Mesendoderm (in vitro differentiated cells): ENCODE measurements at regions not wholly inside any gene's neighbourhood (a gene's known extent, or its start where the extent isn't known, plus 50 kb on each side); places are given as distances from the start of the nearest gene placed in this dataset.

Experiments used
- DNase-seq: peaks from one replicate; pipeline ENCODE4 v3.0.0; 2013
- H2AK5ac ChIP-seq: 2 replicates; pipeline ENCODE4 v1.6.1; 2013; ENCODE audit warnings: low read length, inconsistent platforms
- H2BK120ac ChIP-seq: 2 replicates; pipeline ENCODE4 v1.6.1; 2013; ENCODE audit warnings: low read depth, mild to moderate bottlenecking, low read length, moderate library complexity, mixed read lengths
- H2BK15ac ChIP-seq: replicated peaks from 2 replicates; pipeline ENCODE4 v1.6.1; 2013; ENCODE audit warnings: low read depth, mild to moderate bottlenecking, moderate library complexity
- H2BK5ac ChIP-seq: 2 replicates; pipeline ENCODE4 v1.6.1; 2013; ENCODE audit warnings: low read length, inconsistent platforms
- H3K18ac ChIP-seq: 2 replicates; pipeline ENCODE4 v1.6.1; 2013; ENCODE audit warnings: mild to moderate bottlenecking, low read length, mixed read lengths
- H3K23ac ChIP-seq: one replicate; pipeline ENCODE4 v1.6.1; 2013; ENCODE audit warnings: low read length
- H3K27ac ChIP-seq: 2 replicates; pipeline ENCODE4 v1.5.1; 2013; ENCODE audit warnings: low read depth, mild to moderate bottlenecking, inconsistent platforms, low read length, moderate library complexity
- H3K27me3 ChIP-seq: 2 replicates; pipeline ENCODE4 v1.6.1; 2013; ENCODE audit warnings: low read length, control low read depth, mild to moderate bottlenecking, inconsistent platforms; ENCODE audit not compliant: insufficient read depth, poor library complexity
- H3K36me3 ChIP-seq: 2 replicates; pipeline ENCODE4 v1.6.1; 2013; ENCODE audit warnings: low read length, inconsistent platforms; ENCODE audit not compliant: control insufficient read depth, insufficient read depth
- H3K4ac ChIP-seq: one replicate; pipeline ENCODE4 v1.6.1; 2013; ENCODE audit warnings: low read depth, mild to moderate bottlenecking, low read length, moderate library complexity
- H3K4me1 ChIP-seq: 2 replicates; pipeline ENCODE4 v1.6.1; 2013; ENCODE audit warnings: low read depth, low read length, inconsistent platforms; ENCODE audit not compliant: control insufficient read depth
- H3K4me2 ChIP-seq: 2 replicates; pipeline ENCODE4 v1.6.1; 2013; ENCODE audit warnings: low read length
- H3K4me3 ChIP-seq: 2 replicates; pipeline ENCODE4 v1.5.1; 2013; ENCODE audit warnings: mild to moderate bottlenecking, low read length
- H3K56ac ChIP-seq: one replicate; pipeline ENCODE4 v1.6.1; 2013; ENCODE audit warnings: low read length
- H3K79me1 ChIP-seq: 2 replicates; pipeline ENCODE4 v1.6.1; 2013; ENCODE audit warnings: low read length, inconsistent platforms
- H3K79me2 ChIP-seq: 2 replicates; pipeline ENCODE4 v1.6.1; 2013; ENCODE audit warnings: mild to moderate bottlenecking, low read length; ENCODE audit not compliant: control insufficient read depth, insufficient read depth
- H3K9ac ChIP-seq: 2 replicates; pipeline ENCODE4 v1.6.1; 2013; ENCODE audit warnings: low read length, inconsistent platforms
- H4K5ac ChIP-seq: one replicate; pipeline ENCODE4 v1.6.1; 2013; ENCODE audit warnings: low read length
- H4K8ac ChIP-seq: one replicate; pipeline ENCODE4 v1.6.1; 2013; ENCODE audit warnings: low read depth, mild to moderate bottlenecking, control low read depth, low read length, moderate library complexity
- WGBS: extraction: QIAGEN DNeasy Blood & Tissue Kit; methylation state at CpG from one replicate; pipeline ENCODE4 v1.1.7; 2013; ENCODE audit warnings: low lambda C conversion rate, missing lambda C conversion rate; ENCODE audit not compliant: insufficient coverage; ENCODE audit errors: extremely low coverage; 5-methylcytosine and 5-hydroxymethylcytosine counted together

GRCh38 chr7:96638669-96639068, 71.0 kb downstream of the SEM1 start:
- DNase-seq, result no peak
- Histone ChIP-seq H3K18ac (no peak overlapping the region), H2BK15ac (no peak overlapping the region), H3K36me3 (no peaks in the 10 kb centered on the region), H3K27ac (no peak overlapping the region), H3K56ac (no peak overlapping the region), H3K9ac (no peak overlapping the region), H3K27me3 (no peaks in the 10 kb centered on the region), H4K5ac (no peak overlapping the region), H3K23ac (no peak overlapping the region), H3K4me2 (no peak overlapping the region), H3K4ac (no peak overlapping the region), H3K79me1 (no peaks in the 10 kb centered on the region), H3K79me2 (no peaks in the 10 kb centered on the region), H3K4me3 (no peak overlapping the region), H2AK5ac (no peak overlapping the region), H2BK5ac (no peak overlapping the region), H2BK120ac (no peak overlapping the region), H4K8ac (no peak overlapping the region), H3K4me1 (no peaks in the 10 kb centered on the region)
- WGBS, result no CpG with 5 or more reads among the region's 1 CpG

GRCh38 chr7:96637522-96637921, 72.1 kb downstream of the SEM1 start:
- Histone ChIP-seq H3K4me2 (no peak overlapping the region), H4K8ac (no peak overlapping the region), H3K23ac (no peak overlapping the region), H2AK5ac (no peak overlapping the region), H3K79me1 (no peaks in the 10 kb centered on the region), H3K4ac (no peak overlapping the region), H3K79me2 (no peaks in the 10 kb centered on the region), H2BK5ac (no peak overlapping the region), H3K4me1 (no peaks in the 10 kb centered on the region), H3K9ac (no peak overlapping the region), H3K4me3 (no peak overlapping the region), H2BK15ac (no peak overlapping the region), H3K56ac (no peak overlapping the region), H3K27ac (no peak overlapping the region), H3K36me3 (no peaks in the 10 kb centered on the region), H2BK120ac (no peak overlapping the region), H4K5ac (no peak overlapping the region), H3K27me3 (no peaks in the 10 kb centered on the region), H3K18ac (no peak overlapping the region)
- no peak for DNase-seq

- H2AK5ac ChIP-seq, result no peak overlapping the region
- no peaks in the 10 kb centered on the region for H3K27me3 ChIP-seq
- H3K79me1 ChIP-seq, result no peaks in the 10 kb centered on the region
- no peaks in the 10 kb centered on the region for H3K36me3 ChIP-seq
- no peak for DNase-seq
- no peak overlapping the region for H3K56ac ChIP-seq
- H2BK120ac ChIP-seq, result no peak overlapping the region
- H3K4ac ChIP-seq, result no peak overlapping the region
- H3K4me1 ChIP-seq, result no peaks in the 10 kb centered on the region
- no peak overlapping the region for H3K18ac ChIP-seq
- H3K23ac ChIP-seq, result no peak overlapping the region
- H4K8ac ChIP-seq, result no peak overlapping the region
- no peak overlapping the region for H3K27ac ChIP-seq
- no CpG with 5 or more reads among the region's 3 CpGs for WGBS
- no peak overlapping the region for H3K4me2 ChIP-seq
- no peak overlapping the region for H2BK5ac ChIP-seq
- H4K5ac ChIP-seq, result no peak overlapping the region
- no peak overlapping the region for H3K9ac ChIP-seq
- H2BK15ac ChIP-seq, result no peak overlapping the region
- no peaks in the 10 kb centered on the region for H3K79me2 ChIP-seq
- H3K4me3 ChIP-seq, result no peak overlapping the region
Measured at GRCh38 chr7:96636979-96637378, 72.7 kb downstream of the SEM1 start.

GRCh38 chr7:96636342-96636860, 73.2 kb downstream of the SEM1 start:
- Histone ChIP-seq H3K27ac (no peak overlapping the region), H3K4ac (no peak overlapping the region), H3K9ac (no peak overlapping the region), H2AK5ac (no peak overlapping the region), H4K8ac (no peak overlapping the region), H4K5ac (no peak overlapping the region), H3K79me2 (no peaks in the 10 kb centered on the region), H3K36me3 (no peaks in the 10 kb centered on the region), H3K23ac (no peak overlapping the region), H3K56ac (no peak overlapping the region), H3K4me1 (no peaks in the 10 kb centered on the region), H3K27me3 (no peaks in the 10 kb centered on the region), H3K79me1 (no peaks in the 10 kb centered on the region), H3K18ac (no peak overlapping the region), H3K4me3 (no peak overlapping the region), H3K4me2 (no peak overlapping the region), H2BK15ac (no peak overlapping the region), H2BK5ac (no peak overlapping the region), H2BK120ac (no peak overlapping the region)
- no peak for DNase-seq
- no CpG with 5 or more reads among the region's 1 CpG for WGBS

- H3K4ac ChIP-seq, result no peak overlapping the region
Measured at GRCh38 chr7:96629884-96630283, 79.8 kb downstream of the SEM1 start.

GRCh38 chr7:96624954-96625353, 84.7 kb downstream of the SEM1 start:
- no peak overlapping the region for H2BK15ac ChIP-seq
- H3K4me3 ChIP-seq, result no peak overlapping the region
- no peak overlapping the region for H3K18ac ChIP-seq
- no peak overlapping the region for H4K5ac ChIP-seq
- H3K4me2 ChIP-seq, result no peak overlapping the region
- no peak overlapping the region for H3K4ac ChIP-seq
- no peaks in the 10 kb centered on the region for H3K79me1 ChIP-seq
- H2BK120ac ChIP-seq, result no peak overlapping the region
- H3K23ac ChIP-seq, result no peak overlapping the region
- no peaks in the 10 kb centered on the region for H3K4me1 ChIP-seq
- H3K9ac ChIP-seq, result no peak overlapping the region
- WGBS, result no CpG with 5 or more reads among the region's 2 CpGs
- DNase-seq, result peak; percentile 17
- H3K27ac ChIP-seq, result no peak overlapping the region
- H2AK5ac ChIP-seq, result no peak overlapping the region
- H3K79me2 ChIP-seq, result no peaks in the 10 kb centered on the region
- H3K36me3 ChIP-seq, result no peaks in the 10 kb centered on the region
- H3K27me3 ChIP-seq, result no peaks in the 10 kb centered on the region
- H3K56ac ChIP-seq, result no peak overlapping the region
- H2BK5ac ChIP-seq, result no peak overlapping the region
- H4K8ac ChIP-seq, result no peak overlapping the region

More at GRCh38 chr7:96629884-96630283, 79.8 kb downstream of the SEM1 start:
- no peak overlapping the region for H3K9ac ChIP-seq
- DNase-seq, result no peak
- H2BK5ac ChIP-seq, result no peak overlapping the region
- H2AK5ac ChIP-seq, result no peak overlapping the region
- H3K27ac ChIP-seq, result no peak overlapping the region
- no peaks in the 10 kb centered on the region for H3K79me2 ChIP-seq
- WGBS, result no CpG with 5 or more reads among the region's 2 CpGs
- no peak overlapping the region for H3K4me3 ChIP-seq
- H4K5ac ChIP-seq, result no peak overlapping the region
- H4K8ac ChIP-seq, result no peak overlapping the region
- H3K4me2 ChIP-seq, result no peak overlapping the region
- H3K36me3 ChIP-seq, result no peaks in the 10 kb centered on the region
- H3K4me1 ChIP-seq, result no peaks in the 10 kb centered on the region
- no peak overlapping the region for H3K18ac ChIP-seq
- H2BK120ac ChIP-seq, result no peak overlapping the region
- no peak overlapping the region for H3K23ac ChIP-seq
- H3K27me3 ChIP-seq, result no peaks in the 10 kb centered on the region
- H3K79me1 ChIP-seq, result no peaks in the 10 kb centered on the region
- H2BK15ac ChIP-seq, result no peak overlapping the region
- H3K56ac ChIP-seq, result no peak overlapping the region
